Fibroblast of mammary gland (primary cell): ENCODE measurements at regions not wholly inside any gene's neighbourhood (a gene's known extent, or its start where the extent isn't known, plus 50 kb on each side); places are given as distances from the start of the nearest gene placed in this dataset.
"Not testable (repeated sequence)": the region's sequence is repeated elsewhere in the genome, so short reads cannot be mapped to it uniquely, and the experiment has no call there.

ENCODE experiments used
- DNase-seq: peaks from one replicate; pipeline ENCODE4 v3.0.0-alpha.2; 2010; ENCODE audit warnings: low read depth
- H3K4me3 ChIP-seq: 2 replicates; pipeline ENCODE4 v1.5.1; 2011; ENCODE audit warnings: low read depth, mild to moderate bottlenecking, low read length, moderate library complexity; ENCODE audit not compliant: control insufficient read depth
- TF ChIP-seq, protein P1 (sequence below): conservative IDR thresholded peaks from 2 replicates; pipeline ENCODE4 v1.5.1; 2011; ENCODE audit warnings: low read depth, low read length, inconsistent platforms; ENCODE audit not compliant: control insufficient read depth, insufficient read depth

DNA sequence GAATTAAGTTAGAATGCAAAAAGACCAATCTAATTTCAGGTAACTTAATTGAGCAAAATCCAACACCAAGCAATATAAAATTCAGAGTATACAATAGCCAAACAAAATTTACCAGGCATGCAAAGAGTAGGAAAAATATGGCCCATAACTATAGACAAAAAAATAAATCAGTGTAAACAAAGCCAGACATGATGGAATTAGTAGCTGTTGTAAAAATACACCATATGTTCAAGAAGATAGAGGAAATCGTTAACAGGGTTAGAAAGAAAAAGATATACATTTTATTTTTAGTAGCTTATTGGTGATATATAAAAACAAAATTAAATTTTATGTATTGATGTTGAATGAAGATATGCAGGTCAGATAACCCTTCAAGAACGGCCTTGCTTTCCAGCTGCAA lies 621.1 kb upstream of the MIR17HG start:
- TF ChIP-seq, protein P1, sequence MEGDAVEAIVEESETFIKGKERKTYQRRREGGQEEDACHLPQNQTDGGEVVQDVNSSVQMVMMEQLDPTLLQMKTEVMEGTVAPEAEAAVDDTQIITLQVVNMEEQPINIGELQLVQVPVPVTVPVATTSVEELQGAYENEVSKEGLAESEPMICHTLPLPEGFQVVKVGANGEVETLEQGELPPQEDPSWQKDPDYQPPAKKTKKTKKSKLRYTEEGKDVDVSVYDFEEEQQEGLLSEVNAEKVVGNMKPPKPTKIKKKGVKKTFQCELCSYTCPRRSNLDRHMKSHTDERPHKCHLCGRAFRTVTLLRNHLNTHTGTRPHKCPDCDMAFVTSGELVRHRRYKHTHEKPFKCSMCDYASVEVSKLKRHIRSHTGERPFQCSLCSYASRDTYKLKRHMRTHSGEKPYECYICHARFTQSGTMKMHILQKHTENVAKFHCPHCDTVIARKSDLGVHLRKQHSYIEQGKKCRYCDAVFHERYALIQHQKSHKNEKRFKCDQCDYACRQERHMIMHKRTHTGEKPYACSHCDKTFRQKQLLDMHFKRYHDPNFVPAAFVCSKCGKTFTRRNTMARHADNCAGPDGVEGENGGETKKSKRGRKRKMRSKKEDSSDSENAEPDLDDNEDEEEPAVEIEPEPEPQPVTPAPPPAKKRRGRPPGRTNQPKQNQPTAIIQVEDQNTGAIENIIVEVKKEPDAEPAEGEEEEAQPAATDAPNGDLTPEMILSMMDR, result no peak
- no peak overlapping the region for H3K4me3 ChIP-seq
- no peak for DNase-seq

DNA sequence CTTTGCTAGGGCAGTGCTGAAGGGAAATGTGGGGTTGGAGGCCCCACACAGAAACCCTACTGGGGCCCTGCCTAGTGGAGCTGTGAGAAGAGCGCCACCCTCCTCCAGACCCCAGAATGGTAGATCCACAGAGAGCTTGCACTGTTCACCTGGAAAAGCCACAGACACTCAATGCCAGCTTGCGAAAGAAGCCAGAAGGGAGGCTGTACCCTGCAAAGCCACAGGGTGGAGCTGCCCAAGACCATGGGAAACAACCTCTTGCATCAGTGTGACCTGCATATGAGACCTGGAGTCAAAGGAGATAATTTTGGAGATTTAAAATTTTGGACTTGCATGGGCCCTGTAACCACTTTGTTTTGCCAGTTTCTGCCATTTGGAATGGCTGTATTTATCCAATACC lies 615.4 kb upstream of the MIR17HG start:
- DNase-seq, result no peak
- TF ChIP-seq, protein P1, result no peak
- H3K4me3 ChIP-seq, result no peak overlapping the region

DNA sequence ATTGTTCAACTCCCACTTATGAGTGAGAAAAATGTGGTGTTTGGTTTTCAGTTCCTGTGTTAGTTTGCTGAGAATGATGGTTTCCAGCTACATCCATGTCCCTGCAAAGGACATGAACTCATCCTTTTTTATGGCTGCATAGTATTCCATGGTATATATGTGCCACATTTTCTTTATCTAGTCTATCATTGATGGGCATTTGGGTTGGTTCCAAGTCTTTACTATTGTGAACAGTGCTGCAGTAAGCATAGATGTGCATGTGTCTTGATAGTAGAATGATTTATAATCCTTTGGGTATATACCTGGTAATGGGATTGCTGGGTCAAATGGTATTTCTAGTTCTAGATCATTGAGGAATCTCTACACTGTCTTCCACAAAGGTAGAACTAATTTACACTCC lies 613.0 kb upstream of the MIR17HG start:
- DNase-seq, H3K4me3 ChIP-seq: not testable (repeated sequence)

DNA sequence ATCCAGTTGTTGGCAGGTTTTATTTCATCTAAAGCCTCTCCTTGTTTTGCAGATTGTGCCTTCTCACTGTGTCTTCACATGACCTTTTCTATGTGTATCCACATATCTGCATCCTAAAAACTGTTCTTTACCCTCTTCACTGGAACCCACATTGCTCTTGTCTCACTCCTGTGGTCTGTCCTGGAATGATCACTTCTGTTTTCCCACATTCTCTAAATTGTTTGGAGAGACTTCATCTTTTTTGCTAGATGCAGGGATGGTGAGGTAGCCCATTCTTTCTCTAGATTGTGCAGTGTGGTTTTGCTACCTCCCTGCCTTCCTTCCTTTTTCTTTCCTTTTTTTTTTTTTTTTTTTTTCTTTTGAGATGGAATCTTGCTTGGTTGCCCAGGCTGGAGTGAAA lies 608.6 kb upstream of the MIR17HG start:
- DNase-seq, result no peak
- H3K4me3 ChIP-seq, result no peak overlapping the region
- TF ChIP-seq, protein P1, result no peak

DNA sequence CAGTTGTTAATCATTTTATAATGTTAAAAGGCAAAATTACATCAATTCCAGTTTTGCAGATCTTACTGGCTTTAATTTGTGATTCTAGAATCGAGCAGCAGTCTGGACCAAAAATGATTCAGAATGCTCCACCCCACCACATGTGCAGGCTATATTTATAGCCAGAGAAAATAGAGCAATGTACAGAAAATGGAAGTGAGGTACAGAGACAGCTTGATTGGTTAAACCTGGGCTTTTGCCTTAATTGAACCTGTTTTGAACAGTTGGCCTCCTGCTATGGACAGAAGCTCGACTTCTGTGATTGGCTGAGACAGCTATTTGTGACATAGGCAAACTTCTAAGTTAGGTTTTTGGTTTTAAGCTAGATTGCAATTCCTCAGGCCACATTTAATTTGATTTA lies 607.4 kb upstream of the MIR17HG start:
- H3K4me3 ChIP-seq, result no peak overlapping the region
- TF ChIP-seq, protein P1, result no peak
- no peak for DNase-seq

DNA sequence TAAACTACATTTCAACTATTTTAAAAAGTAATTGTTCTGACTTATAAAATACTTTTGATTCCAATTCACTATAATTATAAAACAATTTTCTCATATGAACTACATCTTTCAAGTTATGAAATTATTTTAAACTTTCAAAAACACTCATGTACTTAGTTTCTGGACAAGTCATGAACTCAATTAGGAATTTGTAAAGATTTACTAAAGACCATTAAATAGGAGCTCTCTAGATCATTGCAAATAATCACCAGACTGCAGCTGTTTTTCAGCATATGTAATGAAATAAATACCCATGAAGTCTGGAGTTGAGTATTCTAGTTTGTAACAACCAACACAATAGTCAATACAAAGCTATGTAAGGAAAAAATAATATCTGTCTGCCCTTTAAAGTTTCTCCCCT lies 605.1 kb upstream of the MIR17HG start:
- no peak overlapping the region for H3K4me3 ChIP-seq
- TF ChIP-seq, protein P1, result no peak
- DNase-seq, result no peak

DNA sequence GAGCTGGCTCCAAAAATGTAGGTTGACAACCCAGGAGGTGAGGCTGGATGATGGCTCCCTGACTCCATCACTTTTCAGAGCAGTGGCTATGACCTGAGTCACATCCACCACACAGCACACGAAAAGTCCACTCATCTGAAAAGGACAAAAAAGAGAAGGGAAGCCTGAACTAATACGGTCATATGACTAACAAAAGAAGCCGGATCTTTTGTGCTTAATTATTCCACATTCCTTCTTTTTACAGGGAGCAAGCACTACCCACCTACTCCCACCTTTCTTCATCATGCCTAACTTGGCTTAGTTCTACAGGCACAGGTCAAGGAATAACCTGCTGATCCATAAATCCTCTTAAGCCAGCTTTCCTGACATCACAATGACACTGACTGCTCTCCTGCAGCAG lies 601.3 kb upstream of the MIR17HG start:
- DNase-seq, result no peak
- H3K4me3 ChIP-seq, result no peak overlapping the region
- TF ChIP-seq, protein P1, result no peak
